ENCODE measurements at regions not wholly inside any gene's neighbourhood (a gene's known extent, or its start where the extent isn't known, plus 50 kb on each side); places are given as distances from the start of the nearest gene placed in this dataset.

DNA sequence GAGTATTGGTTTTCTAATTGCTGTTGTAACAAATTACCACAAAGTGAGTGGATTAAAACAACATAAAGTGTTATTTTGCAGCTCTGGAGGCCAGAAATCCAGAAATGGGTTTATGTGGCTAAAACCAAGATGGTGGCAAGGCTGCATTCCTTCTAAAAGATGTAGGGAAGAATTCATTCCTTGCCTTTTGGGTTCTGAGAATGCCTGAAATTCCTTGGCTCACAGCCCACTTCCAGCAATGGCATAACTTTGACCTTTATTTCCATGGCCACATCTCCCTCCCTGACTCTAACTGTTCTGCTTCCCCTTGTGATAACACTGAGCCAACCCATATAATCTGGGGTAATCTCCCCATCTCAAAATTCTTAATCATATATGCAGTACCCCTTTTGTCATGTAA lies 269.6 kb upstream of the RPL38 start:
- Histone ChIP-seq H3K27ac (no peak overlapping the region), H3K27me3 (peaks cover 0 to 8% of the 10 kb centered on the region in 2 donors), H3K4me3 (no peak overlapping the region), H3K9me3 (no peaks in the 10 kb centered on the region), H3K4me1 (no peaks in the 10 kb centered on the region), H3K36me3 (no peaks in the 10 kb centered on the region)
- DNase-seq: no peak
- intact Hi-C loops (cut with DNase I): no loop called here
- no peak for ATAC-seq
- TF ChIP-seq, protein P1, sequence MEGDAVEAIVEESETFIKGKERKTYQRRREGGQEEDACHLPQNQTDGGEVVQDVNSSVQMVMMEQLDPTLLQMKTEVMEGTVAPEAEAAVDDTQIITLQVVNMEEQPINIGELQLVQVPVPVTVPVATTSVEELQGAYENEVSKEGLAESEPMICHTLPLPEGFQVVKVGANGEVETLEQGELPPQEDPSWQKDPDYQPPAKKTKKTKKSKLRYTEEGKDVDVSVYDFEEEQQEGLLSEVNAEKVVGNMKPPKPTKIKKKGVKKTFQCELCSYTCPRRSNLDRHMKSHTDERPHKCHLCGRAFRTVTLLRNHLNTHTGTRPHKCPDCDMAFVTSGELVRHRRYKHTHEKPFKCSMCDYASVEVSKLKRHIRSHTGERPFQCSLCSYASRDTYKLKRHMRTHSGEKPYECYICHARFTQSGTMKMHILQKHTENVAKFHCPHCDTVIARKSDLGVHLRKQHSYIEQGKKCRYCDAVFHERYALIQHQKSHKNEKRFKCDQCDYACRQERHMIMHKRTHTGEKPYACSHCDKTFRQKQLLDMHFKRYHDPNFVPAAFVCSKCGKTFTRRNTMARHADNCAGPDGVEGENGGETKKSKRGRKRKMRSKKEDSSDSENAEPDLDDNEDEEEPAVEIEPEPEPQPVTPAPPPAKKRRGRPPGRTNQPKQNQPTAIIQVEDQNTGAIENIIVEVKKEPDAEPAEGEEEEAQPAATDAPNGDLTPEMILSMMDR (IDR thresholded peaks at IDR 0.05): no peak

DNA sequence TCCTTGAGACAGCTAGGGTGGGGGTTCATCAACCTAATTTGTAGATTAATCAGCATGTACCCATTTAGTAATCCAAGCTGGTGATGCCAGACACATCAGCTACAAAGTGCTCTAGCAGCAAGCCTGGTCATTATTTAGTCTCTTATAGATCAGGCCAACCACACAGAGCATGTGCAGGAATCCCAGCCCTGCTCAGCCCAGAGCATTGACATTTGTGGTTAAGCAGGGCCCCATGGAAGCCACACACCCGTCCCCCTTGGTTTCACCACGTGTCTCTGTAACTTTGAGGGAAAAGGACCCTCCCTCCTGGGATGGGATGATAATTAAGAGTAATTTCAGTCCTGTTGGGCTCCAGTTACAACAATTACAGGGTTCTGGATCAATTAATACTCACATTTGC lies 268.8 kb upstream of the RPL38 start:
- no peak overlapping the region for H3K4me3 ChIP-seq
- intact Hi-C loops (cut with DNase I): no loop called here
- TF ChIP-seq, protein P1 (IDR thresholded peaks at IDR 0.05): no peak
- no peaks in the 10 kb centered on the region for H3K4me1 ChIP-seq
- H3K9me3 ChIP-seq: no peaks in the 10 kb centered on the region
- DNase-seq: no peak
- H3K36me3 ChIP-seq: no peaks in the 10 kb centered on the region
- H3K27ac ChIP-seq: no peak overlapping the region
- ATAC-seq: no peak
- H3K27me3 ChIP-seq: peaks cover 0 to 5% of the 10 kb centered on the region in 2 donors

- no peaks in the 10 kb centered on the region for H3K4me1 ChIP-seq
- no peaks in the 10 kb centered on the region for H3K9me3 ChIP-seq
- H3K4me3 ChIP-seq: no peak overlapping the region
- H3K27me3 ChIP-seq: peaks cover 0 to 6% of the 10 kb centered on the region in 2 donors
- H3K27ac ChIP-seq: no peak overlapping the region
- ATAC-seq (no peak), DNase-seq (no peak)
- intact Hi-C loops (cut with DNase I): no loop called here
- TF ChIP-seq, protein P1 (IDR thresholded peaks at IDR 0.05): no peak
- no peaks in the 10 kb centered on the region for H3K36me3 ChIP-seq
Measured at GRCh38 chr17:73936908-73937627, 266.4 kb upstream of the RPL38 start.

- no peaks in the 10 kb centered on the region for H3K36me3 ChIP-seq
- TF ChIP-seq, protein P1 (IDR thresholded peaks at IDR 0.05): no peak
- peaks cover 0 to 6% of the 10 kb centered on the region in 2 donors for H3K27me3 ChIP-seq
- DNase-seq: no peak
- H3K4me3 ChIP-seq: no peak overlapping the region
- no peak for ATAC-seq
- no peaks in the 10 kb centered on the region for H3K9me3 ChIP-seq
- intact Hi-C loops (cut with DNase I): no loop called here
- H3K4me1 ChIP-seq: no peaks in the 10 kb centered on the region
- no peak overlapping the region for H3K27ac ChIP-seq
Measured at GRCh38 chr17:73938706-73939105, 264.8 kb upstream of the RPL38 start.

GRCh38 chr17:73939806-73940205 lies 263.7 kb upstream of the RPL38 start:
- H3K27ac ChIP-seq: no peak overlapping the region
- intact Hi-C loops (cut with DNase I): no loop called here
- DNase-seq (no peak), ATAC-seq (no peak)
- no peaks in the 10 kb centered on the region for H3K9me3 ChIP-seq
- peaks cover 0 to 6% of the 10 kb centered on the region in 2 donors for H3K27me3 ChIP-seq
- no peaks in the 10 kb centered on the region for H3K36me3 ChIP-seq
- H3K4me1 ChIP-seq: no peaks in the 10 kb centered on the region
- H3K4me3 ChIP-seq: no peak overlapping the region
- TF ChIP-seq, protein P1 (IDR thresholded peaks at IDR 0.05): no peak

Measured in left lung (tissue), 4 donors.